ENCODE measurements at regions not wholly inside any gene's neighbourhood (a gene's known extent, or its start where the extent isn't known, plus 50 kb on each side); places are given as distances from the start of the nearest gene placed in this dataset.
"Not testable (repeated sequence)": the region's sequence is repeated elsewhere in the genome, so short reads cannot be mapped to it uniquely, and the experiment has no call there.

GRCh38 chr4:116243431-116243830 is 841.9 kb downstream of the TRAM1L1 start:
- DNase-seq (no peak), ATAC-seq (no peak)
- Mint-ChIP-seq H3K36me3 (ENCODE audit: low read depth) (no peaks in the 10 kb centered on the region), H3K4me1 (no peaks in the 10 kb centered on the region), H3K4me3 (no peak overlapping the region), H3K27ac (no peak overlapping the region), H3K27me3 (no peaks in the 10 kb centered on the region)
- no peaks in the 10 kb centered on the region for H3K9me3 ChIP-seq (ENCODE audit: control insufficient read depth, low read length, poor library complexity, severe bottlenecking)

- Mint-ChIP-seq H3K27me3 (no peaks in the 10 kb centered on the region), H3K4me1 (no peaks in the 10 kb centered on the region), H3K36me3 (ENCODE audit: low read depth) (no peaks in the 10 kb centered on the region), H3K27ac (no peak overlapping the region), H3K4me3 (no peak overlapping the region)
- DNase-seq = no peak
- no peak for ATAC-seq
- H3K9me3 ChIP-seq (ENCODE audit: control insufficient read depth, low read length, poor library complexity, severe bottlenecking) = no peaks in the 10 kb centered on the region
Measured at GRCh38 chr4:116233971-116234370, 851.4 kb downstream of the TRAM1L1 start.

- H3K9me3 ChIP-seq (ENCODE audit: control insufficient read depth, low read length, poor library complexity, severe bottlenecking); H3K4me1 Mint-ChIP-seq; H3K27me3 Mint-ChIP-seq; H3K27ac Mint-ChIP-seq; ATAC-seq; H3K36me3 Mint-ChIP-seq (ENCODE audit: low read depth); DNase-seq; H3K4me3 Mint-ChIP-seq: not testable (repeated sequence)
Measured at GRCh38 chr4:116231999-116232398, 853.4 kb downstream of the TRAM1L1 start.

- H3K27me3 Mint-ChIP-seq = no peaks in the 10 kb centered on the region
- no peak for ATAC-seq
Measured at GRCh38 chr4:116229420-116229819, 856.0 kb downstream of the TRAM1L1 start.

GRCh38 chr4:116223040-116223732 is 862.2 kb downstream of the TRAM1L1 start:
- no peak overlapping the region for H3K27ac Mint-ChIP-seq
- H3K36me3 Mint-ChIP-seq (ENCODE audit: low read depth) = no peaks in the 10 kb centered on the region
- DNase-seq (no peak), ATAC-seq (no peak)
- no peaks in the 10 kb centered on the region for H3K9me3 ChIP-seq (ENCODE audit: control insufficient read depth, low read length, poor library complexity, severe bottlenecking)
- no peaks in the 10 kb centered on the region for H3K4me1 Mint-ChIP-seq
- H3K4me3 Mint-ChIP-seq = no peak overlapping the region
- H3K27me3 Mint-ChIP-seq = no peaks in the 10 kb centered on the region

More at GRCh38 chr4:116229420-116229819, 856.0 kb downstream of the TRAM1L1 start:
- H3K36me3 Mint-ChIP-seq (ENCODE audit: low read depth) = no peaks in the 10 kb centered on the region
- DNase-seq = no peak
- H3K4me3 Mint-ChIP-seq = no peak overlapping the region
- no peak overlapping the region for H3K27ac Mint-ChIP-seq
- H3K4me1 Mint-ChIP-seq = no peaks in the 10 kb centered on the region
- no peaks in the 10 kb centered on the region for H3K9me3 ChIP-seq (ENCODE audit: control insufficient read depth, low read length, poor library complexity, severe bottlenecking)

- no peaks in the 10 kb centered on the region for H3K4me1 Mint-ChIP-seq
- no peaks in the 10 kb centered on the region for H3K27me3 Mint-ChIP-seq
- no peak overlapping the region for H3K4me3 Mint-ChIP-seq
- H3K9me3 ChIP-seq (ENCODE audit: control insufficient read depth, low read length, poor library complexity, severe bottlenecking) = no peaks in the 10 kb centered on the region
- H3K36me3 Mint-ChIP-seq (ENCODE audit: low read depth) = no peaks in the 10 kb centered on the region
- DNase-seq = no peak
- no peak for ATAC-seq
- no peak overlapping the region for H3K27ac Mint-ChIP-seq
Measured at GRCh38 chr4:116217781-116218180, 867.6 kb downstream of the TRAM1L1 start.

- Mint-ChIP-seq H3K36me3 (ENCODE audit: low read depth) (no peaks in the 10 kb centered on the region), H3K27ac (no peak overlapping the region), H3K27me3 (no peaks in the 10 kb centered on the region), H3K4me1 (no peaks in the 10 kb centered on the region), H3K4me3 (no peak overlapping the region)
- no peaks in the 10 kb centered on the region for H3K9me3 ChIP-seq (ENCODE audit: control insufficient read depth, low read length, poor library complexity, severe bottlenecking)
- no peak for DNase-seq
- no peak for ATAC-seq
Measured at GRCh38 chr4:116215622-116216021, 869.8 kb downstream of the TRAM1L1 start.

- DNase-seq = no peak
- no peak overlapping the region for H3K27ac Mint-ChIP-seq
- no peak for ATAC-seq
- H3K9me3 ChIP-seq (ENCODE audit: control insufficient read depth, low read length, poor library complexity, severe bottlenecking) = no peaks in the 10 kb centered on the region
- H3K4me3 Mint-ChIP-seq = no peak overlapping the region
- no peaks in the 10 kb centered on the region for H3K36me3 Mint-ChIP-seq (ENCODE audit: low read depth)
- H3K4me1 Mint-ChIP-seq = no peaks in the 10 kb centered on the region
- no peaks in the 10 kb centered on the region for H3K27me3 Mint-ChIP-seq
Measured at GRCh38 chr4:116202524-116202923, 882.9 kb downstream of the TRAM1L1 start.

- no peaks in the 10 kb centered on the region for H3K27me3 Mint-ChIP-seq
- H3K27ac Mint-ChIP-seq = no peak overlapping the region
- DNase-seq = no peak
- no peak overlapping the region for H3K4me3 Mint-ChIP-seq
- ATAC-seq = no peak
- H3K36me3 Mint-ChIP-seq (ENCODE audit: low read depth) = no peaks in the 10 kb centered on the region
- no peaks in the 10 kb centered on the region for H3K9me3 ChIP-seq (ENCODE audit: control insufficient read depth, low read length, poor library complexity, severe bottlenecking)
- H3K4me1 Mint-ChIP-seq = no peaks in the 10 kb centered on the region
Measured at GRCh38 chr4:116197317-116197809, 888.0 kb downstream of the TRAM1L1 start.

GRCh38 chr4:116183241-116183640 is 902.1 kb downstream of the TRAM1L1 start:
- Mint-ChIP-seq H3K36me3 (ENCODE audit: low read depth) (no peaks in the 10 kb centered on the region), H3K4me1 (no peaks in the 10 kb centered on the region), H3K4me3 (no peak overlapping the region), H3K27me3 (no peaks in the 10 kb centered on the region), H3K27ac (no peak overlapping the region)
- DNase-seq (no peak), ATAC-seq (no peak)
- no peaks in the 10 kb centered on the region for H3K9me3 ChIP-seq (ENCODE audit: control insufficient read depth, low read length, poor library complexity, severe bottlenecking)

GRCh38 chr4:116180157-116180601 is 905.2 kb downstream of the TRAM1L1 start:
- H3K27me3 Mint-ChIP-seq = no peaks in the 10 kb centered on the region
- ATAC-seq (no peak), DNase-seq (no peak)
- H3K4me3 Mint-ChIP-seq = no peak overlapping the region
- H3K9me3 ChIP-seq (ENCODE audit: control insufficient read depth, low read length, poor library complexity, severe bottlenecking) = no peaks in the 10 kb centered on the region
- H3K4me1 Mint-ChIP-seq = no peaks in the 10 kb centered on the region
- no peak overlapping the region for H3K27ac Mint-ChIP-seq
- no peaks in the 10 kb centered on the region for H3K36me3 Mint-ChIP-seq (ENCODE audit: low read depth)

GRCh38 chr4:116151371-116151770 is 934.0 kb downstream of the TRAM1L1 start:
- H3K36me3 Mint-ChIP-seq (ENCODE audit: low read depth); H3K9me3 ChIP-seq (ENCODE audit: control insufficient read depth, low read length, poor library complexity, severe bottlenecking); H3K27me3 Mint-ChIP-seq; H3K4me3 Mint-ChIP-seq; ATAC-seq; H3K4me1 Mint-ChIP-seq; H3K27ac Mint-ChIP-seq; DNase-seq: not testable (repeated sequence)

GRCh38 chr4:116150152-116150551 is 935.2 kb downstream of the TRAM1L1 start:
- no peaks in the 10 kb centered on the region for H3K36me3 Mint-ChIP-seq (ENCODE audit: low read depth)
- H3K9me3 ChIP-seq (ENCODE audit: control insufficient read depth, low read length, poor library complexity, severe bottlenecking) = no peaks in the 10 kb centered on the region
- no peaks in the 10 kb centered on the region for H3K27me3 Mint-ChIP-seq
- no peaks in the 10 kb centered on the region for H3K4me1 Mint-ChIP-seq
- ATAC-seq = no peak
- no peak overlapping the region for H3K27ac Mint-ChIP-seq
- DNase-seq = no peak
- H3K4me3 Mint-ChIP-seq = no peak overlapping the region

- no peak for DNase-seq
- no peak overlapping the region for H3K4me3 Mint-ChIP-seq
- H3K27me3 Mint-ChIP-seq = no peaks in the 10 kb centered on the region
- H3K27ac Mint-ChIP-seq = no peak overlapping the region
- H3K9me3 ChIP-seq (ENCODE audit: control insufficient read depth, low read length, poor library complexity, severe bottlenecking) = no peaks in the 10 kb centered on the region
- no peak for ATAC-seq
- H3K36me3 Mint-ChIP-seq (ENCODE audit: low read depth) = no peaks in the 10 kb centered on the region
- H3K4me1 Mint-ChIP-seq = no peaks in the 10 kb centered on the region
Measured at GRCh38 chr4:116143198-116143597, 942.2 kb downstream of the TRAM1L1 start.

Measured in T-helper 17 cell (primary cell).